ENCODE measurements at regions not wholly inside any gene's neighbourhood (a gene's known extent, or its start where the extent isn't known, plus 50 kb on each side); places are given as distances from the start of the nearest gene placed in this dataset.

DNA sequence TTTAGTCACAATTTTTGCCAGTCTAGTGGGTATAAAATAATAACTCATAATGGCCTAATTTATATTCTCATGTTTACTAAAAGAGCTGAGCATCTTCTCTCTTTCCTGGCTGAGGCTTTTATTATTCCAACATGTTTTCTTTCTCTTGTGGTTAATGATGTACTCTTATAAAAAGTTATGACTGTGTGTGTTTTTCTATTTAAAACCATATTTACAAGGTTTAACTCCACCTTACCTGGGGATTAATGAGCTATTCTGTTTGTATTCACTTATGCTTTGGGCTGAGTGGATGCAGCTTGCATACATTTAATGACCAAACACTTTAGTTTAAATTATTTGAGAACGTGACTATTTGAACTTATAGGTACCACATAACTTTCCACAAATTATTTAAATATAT is 1365.7 kb upstream of the SLC10A2 start:
- TF ChIP-seq, protein P1, sequence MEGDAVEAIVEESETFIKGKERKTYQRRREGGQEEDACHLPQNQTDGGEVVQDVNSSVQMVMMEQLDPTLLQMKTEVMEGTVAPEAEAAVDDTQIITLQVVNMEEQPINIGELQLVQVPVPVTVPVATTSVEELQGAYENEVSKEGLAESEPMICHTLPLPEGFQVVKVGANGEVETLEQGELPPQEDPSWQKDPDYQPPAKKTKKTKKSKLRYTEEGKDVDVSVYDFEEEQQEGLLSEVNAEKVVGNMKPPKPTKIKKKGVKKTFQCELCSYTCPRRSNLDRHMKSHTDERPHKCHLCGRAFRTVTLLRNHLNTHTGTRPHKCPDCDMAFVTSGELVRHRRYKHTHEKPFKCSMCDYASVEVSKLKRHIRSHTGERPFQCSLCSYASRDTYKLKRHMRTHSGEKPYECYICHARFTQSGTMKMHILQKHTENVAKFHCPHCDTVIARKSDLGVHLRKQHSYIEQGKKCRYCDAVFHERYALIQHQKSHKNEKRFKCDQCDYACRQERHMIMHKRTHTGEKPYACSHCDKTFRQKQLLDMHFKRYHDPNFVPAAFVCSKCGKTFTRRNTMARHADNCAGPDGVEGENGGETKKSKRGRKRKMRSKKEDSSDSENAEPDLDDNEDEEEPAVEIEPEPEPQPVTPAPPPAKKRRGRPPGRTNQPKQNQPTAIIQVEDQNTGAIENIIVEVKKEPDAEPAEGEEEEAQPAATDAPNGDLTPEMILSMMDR (IDR thresholded peaks at IDR 0.05; ENCODE audit: low read depth, low read length, poor library complexity, severe bottlenecking), result no peak
- no peak for TF ChIP-seq EZH2phosphoT487 (IDR thresholded peaks at IDR 0.05; ENCODE audit: borderline replicate concordance, low read length)
